ENCODE measurements at regions not wholly inside any gene's neighbourhood (a gene's known extent, or its start where the extent isn't known, plus 50 kb on each side); places are given as distances from the start of the nearest gene placed in this dataset.

DNA sequence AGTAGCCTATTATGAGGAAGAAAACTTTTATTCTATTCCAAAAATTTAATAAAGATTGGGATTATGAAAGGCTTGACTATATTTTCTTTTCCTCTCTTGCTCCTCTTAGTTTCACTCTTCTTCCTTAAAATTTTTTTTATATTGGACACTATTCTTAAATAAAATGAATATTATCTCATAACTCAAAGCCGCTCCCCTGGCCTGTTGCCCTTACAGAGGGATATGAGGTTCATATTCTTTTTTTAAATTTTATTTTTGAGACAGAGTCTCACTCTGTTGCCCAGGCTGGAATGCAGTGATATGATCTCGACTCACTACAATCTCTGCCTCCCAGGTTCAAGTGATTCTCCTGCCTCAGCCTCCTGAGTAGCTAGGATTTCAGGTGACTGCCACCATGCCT lies 106.8 kb upstream of the MPDZ start:
- ChIA-PET POLR2A (no interaction called here), CTCF (no interaction called here)

DNA sequence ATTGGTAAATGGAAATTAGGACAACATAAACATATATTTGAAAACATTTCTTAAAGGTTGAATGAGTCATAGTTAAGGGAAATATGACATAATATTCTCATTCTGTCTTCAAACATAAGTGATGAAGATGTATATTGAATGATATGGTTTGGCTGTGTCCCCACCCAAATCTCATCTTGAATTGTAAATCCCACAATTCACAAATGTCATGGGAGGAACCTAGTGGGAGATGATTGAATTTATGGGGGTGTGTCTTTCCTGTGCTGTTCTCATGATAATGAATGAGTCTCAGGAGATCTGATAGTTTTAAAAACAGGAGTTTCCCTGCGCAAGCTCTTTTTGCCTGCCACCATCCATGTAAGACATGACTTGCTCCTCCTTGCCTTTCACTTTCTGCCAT lies 104.4 kb upstream of the MPDZ start:
- ChIA-PET CTCF (no interaction called here), POLR2A (no interaction called here)

DNA sequence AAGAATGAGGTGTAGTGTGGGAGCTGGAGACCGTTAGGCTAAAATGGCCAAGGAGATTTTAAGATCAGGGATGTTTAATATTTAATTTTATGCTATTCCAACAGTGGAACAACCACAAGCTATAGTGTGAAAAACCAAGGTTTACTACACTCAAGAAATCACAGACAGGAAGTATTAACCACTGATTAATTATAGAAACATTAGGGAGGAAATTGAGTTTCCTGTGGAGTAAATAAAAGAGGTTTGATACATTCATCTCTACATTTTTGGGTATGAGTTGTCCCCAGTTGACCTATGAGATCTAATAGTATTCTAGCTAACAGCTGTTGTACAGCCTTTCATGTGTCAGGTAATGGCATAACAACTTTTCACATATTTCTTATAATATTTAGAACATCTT lies 103.7 kb upstream of the MPDZ start:
- POLR2A ChIA-PET, result interaction anchor here (0.6 kb wide), 1 partner anchor 12 kb away, joined by 3 read pairs; no protein-coding TSS in a partner anchor
- CTCF ChIA-PET, result no interaction called here

DNA sequence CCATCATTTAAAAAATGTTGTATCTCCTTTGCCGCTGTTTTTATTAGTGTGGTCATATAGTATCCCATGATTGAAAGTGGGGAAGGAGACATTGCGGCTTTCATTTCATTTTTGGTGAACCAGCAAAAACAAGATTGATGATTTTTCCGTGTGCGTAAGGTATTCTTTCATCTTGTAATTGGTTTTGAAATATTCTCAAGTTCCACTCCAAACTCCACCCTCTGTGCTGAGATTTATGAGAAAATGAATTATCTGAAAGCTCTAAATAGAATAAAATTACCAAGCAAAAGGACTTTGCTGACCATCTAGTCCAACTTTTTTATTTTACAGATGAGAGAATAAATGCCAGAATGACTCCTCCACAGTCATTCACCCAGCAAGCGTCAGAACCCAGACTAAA lies 103.1 kb upstream of the MPDZ start:
- POLR2A ChIA-PET, result interaction anchor here (0.6 kb wide), 1 partner anchor 11 kb away, joined by 3 read pairs; no protein-coding TSS in a partner anchor
- CTCF ChIA-PET, result no interaction called here

DNA sequence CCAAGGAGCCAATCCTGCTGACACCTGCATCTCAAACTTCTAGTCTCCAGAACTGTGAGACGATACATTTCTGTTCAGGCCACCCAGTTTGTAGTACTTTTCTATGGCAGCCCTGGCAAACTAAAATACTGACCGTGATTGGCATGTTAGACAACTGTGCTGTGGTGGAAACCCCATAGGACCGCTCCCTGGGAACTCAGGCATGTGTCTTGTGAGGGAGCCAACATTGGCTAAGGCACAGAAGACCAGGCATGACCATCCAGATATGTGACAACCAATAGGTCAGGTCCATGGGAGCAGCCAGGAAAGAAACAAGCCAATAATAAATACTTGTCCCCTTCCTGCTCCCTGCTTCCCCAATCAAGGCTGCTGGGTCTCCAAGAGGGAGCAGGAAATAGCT lies 101.4 kb upstream of the MPDZ start:
- CTCF ChIA-PET, result no interaction called here
- POLR2A ChIA-PET, result no interaction called here

DNA sequence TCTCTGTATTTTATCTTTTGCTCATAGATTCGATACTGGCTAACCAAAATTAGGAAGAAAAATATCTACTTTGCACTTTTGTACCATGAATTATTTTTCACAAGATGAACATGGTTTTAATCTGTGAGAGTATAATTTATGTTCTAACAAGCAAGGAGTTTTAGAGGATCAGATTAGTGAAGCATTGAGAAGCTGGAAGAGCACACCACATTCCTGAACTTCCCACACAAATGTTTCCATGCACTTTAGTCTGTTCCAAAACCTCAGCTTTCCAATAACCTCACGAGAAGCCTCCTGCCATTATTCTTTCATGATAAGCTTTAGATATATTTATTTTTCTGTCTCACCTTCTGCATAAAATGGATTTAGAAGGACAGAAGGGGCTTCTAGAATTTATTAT lies 98.7 kb upstream of the MPDZ start:
- CTCF ChIA-PET, result no interaction called here
- POLR2A ChIA-PET, result no interaction called here

DNA sequence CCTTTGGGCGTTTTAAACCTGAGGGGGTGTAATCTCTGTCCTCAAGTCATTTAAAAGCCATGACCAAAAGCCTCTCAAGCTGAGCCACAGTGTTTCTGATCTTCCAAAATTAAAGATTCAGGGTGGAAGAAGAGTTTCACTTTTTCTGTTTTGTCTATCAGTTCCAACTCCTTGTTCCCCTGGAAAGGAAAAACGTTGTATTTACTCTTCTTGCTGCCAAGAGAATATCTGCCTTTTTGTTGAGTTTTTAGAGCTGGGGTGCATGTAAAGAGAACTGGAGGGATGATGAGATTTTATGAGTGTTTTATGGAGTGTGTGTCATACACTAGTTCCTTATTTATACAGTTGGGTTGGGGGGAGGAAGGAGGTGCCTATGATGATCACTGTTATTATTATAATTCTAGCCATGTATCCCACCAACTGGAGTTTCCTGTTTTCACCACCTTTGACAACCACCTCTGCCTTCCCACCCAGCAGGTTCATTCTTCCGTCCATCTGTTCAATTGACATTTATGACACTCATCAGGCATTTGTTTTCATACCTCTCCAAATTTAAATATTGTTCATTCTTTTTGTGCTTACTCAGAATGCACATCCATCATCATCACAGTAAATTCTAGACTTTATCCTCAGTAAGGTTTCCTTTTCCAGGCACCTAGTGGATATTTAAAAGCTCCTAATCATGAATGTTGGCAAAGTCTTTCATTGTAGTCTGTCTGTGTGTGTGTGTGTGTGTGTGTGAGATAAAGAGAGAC lies 97.9 kb upstream of the MPDZ start:
- ChIA-PET CTCF (no interaction called here), POLR2A (no interaction called here)

DNA sequence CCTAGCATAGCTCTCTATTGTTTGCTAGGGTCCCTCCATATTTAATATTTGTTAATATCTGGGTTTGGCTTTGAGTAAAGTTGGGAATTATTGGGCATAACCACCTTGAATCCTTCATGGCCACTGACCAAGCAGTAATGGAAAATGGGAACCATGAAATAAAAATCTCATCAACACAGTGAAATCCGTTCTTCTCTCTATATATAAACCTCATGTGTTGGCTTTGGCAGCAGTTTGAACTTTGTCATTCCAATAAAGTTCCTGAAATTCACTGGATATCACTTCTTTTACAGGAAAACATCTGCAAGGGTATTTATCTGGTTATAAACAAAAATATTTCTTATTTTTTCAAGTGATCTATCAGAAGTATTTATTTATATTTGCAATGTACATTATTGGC lies 93.0 kb upstream of the MPDZ start:
- ChIA-PET CTCF (no interaction called here), POLR2A (no interaction called here)

DNA sequence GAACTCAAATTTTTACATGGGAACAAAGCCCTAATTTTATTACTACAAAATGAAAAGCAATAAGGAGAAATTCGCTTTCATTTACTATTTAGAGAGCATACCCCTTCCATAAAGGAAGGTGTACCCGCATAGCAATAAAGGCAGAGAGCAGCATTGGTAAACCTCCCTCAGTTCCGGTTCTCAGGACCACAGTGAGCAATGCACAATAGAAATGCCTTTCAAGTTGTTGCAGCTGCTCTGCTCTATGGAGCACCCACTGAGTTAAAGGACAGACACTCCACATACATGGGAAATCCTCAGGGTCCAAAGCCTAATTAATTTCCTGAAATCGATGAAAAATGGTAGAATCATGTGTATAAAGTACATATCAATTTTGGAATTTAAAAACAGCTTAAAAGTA lies 89.9 kb upstream of the MPDZ start:
- POLR2A ChIA-PET, result no interaction called here
- CTCF ChIA-PET, result no interaction called here

DNA sequence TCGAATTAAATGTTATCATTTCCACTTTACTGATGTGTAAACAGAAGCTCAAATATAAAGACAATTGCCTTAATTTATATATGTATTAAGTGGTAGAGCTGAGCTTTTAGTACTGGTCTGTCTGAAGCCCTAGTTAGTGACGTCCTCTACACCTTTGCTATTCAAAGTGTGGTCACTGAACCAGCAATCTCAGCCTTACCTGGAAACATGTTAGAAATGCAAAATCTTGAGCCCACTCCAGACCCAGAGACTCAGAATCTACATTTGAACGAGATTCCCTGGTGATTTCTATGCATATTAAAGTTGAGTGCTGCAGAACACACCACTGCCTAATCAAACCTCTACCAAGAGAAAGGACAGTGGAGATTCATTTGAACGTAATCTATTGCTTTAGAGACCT lies 88.3 kb upstream of the MPDZ start:
- CTCF ChIA-PET, result no interaction called here
- POLR2A ChIA-PET, result no interaction called here

DNA sequence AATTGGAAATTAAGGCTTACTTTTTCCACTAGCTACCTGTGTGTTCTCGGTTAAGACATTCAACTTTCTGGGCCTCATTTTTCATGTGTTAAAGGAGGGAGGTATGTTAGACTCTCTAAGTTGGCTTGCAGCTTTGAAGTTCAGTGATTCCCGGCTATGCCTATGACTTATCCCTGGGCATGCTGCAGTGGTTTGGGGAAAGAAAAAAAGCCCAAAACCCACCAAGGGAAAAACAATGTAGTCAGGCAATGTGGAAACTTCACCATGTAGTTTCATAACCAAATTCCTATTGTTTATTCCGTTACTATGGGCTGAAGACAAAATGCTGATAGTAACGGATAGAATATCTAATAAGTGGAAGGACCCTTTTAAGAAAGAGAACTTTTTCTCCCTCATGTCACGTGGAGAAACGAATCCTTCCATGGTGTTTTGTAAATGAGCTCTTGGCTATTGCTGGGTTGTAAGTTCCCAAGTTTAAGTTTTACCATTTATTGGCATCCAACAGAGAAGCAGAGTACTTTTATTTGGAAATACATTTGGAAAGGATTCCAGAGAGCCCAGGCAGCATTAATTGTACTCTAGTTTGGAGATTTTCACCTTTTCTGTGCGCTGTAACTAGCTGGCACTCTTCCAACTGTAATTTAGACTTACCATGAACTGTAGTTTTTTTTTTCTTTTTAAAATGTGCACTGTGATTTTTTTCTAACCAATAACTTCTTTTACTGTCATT lies 84.9 kb upstream of the MPDZ start:
- ChIA-PET POLR2A (no interaction called here), CTCF (interaction anchor here (0.6 kb wide), 1 partner anchor 738 kb away, joined by 3 read pairs; no protein-coding TSS in a partner anchor)

DNA sequence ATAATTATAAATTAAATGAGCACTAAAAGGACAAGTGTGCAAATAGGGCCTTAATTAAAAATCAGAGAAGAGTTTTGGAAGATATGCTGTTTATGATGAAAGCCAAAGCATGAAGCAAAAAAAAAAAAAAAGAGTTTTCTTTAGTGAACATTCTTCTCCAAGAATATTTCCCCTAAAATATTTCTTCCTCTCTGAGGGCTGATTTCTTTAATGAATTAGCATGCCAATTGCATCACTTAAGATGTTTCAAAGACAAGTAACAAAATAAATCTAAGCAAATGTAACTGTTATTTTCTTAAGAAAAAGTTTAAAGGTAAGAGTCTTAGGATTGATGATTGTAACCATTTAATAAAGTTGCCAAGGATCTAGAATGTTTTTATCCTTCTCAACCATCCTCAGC lies 81.6 kb upstream of the MPDZ start:
- POLR2A ChIA-PET, result no interaction called here
- CTCF ChIA-PET, result no interaction called here

DNA sequence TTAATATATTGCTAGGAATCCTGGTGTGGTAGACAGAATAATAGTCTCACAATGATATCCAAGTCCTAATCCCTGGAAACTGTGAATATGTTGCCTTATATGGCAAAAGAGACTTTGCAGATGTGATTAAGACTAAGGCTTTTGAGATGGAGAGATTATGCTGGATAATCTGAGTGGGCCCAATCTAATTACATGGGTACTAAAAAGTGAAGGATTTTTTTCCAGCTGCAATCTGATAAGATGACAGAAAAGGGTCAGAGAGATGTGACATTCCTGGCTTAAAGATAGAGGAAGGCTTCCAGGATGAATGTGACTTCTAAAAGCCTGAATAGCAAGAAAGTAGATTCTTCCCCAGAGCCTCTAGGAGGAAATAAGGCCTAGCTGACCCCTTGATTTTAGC lies 80.7 kb upstream of the MPDZ start:
- POLR2A ChIA-PET, result no interaction called here
- CTCF ChIA-PET, result no interaction called here

DNA sequence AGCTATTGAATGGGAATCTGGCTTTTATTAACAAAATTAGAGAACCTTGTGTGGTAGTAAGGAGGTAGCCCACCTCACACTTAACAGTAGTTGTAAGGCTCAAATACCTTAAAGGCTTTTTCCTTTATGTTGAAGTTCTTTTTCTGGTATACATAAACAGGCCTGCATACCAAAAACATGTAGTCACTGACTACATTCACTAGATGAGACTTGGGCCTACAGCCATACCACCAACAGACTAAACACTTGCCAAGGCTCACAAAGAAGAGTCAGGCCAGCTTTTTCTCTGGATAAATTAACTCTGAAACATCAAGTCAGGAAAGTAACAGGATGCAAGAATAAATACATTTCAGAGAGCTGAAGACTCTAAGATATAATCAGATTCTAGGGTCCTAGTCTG lies 78.6 kb upstream of the MPDZ start:
- CTCF ChIA-PET, result no interaction called here
- POLR2A ChIA-PET, result no interaction called here

DNA sequence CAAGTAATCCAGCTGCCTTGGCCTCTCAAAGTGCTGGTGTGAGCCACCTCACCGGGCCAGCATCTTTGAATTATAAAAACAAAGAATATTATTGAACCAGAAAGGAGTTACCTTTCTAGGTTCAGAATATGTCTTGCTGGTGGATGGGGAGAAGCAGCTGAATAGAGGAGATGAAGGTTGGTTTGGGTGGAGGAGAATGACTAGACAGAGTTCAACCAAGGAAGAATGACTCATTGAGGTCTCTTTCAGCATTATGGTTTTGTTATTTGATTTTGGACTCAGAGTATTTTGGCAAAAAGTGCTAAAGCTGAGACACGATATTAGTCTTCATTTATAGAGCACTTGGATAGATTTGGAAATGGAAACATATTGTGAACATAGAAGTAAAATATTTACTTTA lies 75.2 kb upstream of the MPDZ start:
- POLR2A ChIA-PET, result no interaction called here
- CTCF ChIA-PET, result no interaction called here

DNA sequence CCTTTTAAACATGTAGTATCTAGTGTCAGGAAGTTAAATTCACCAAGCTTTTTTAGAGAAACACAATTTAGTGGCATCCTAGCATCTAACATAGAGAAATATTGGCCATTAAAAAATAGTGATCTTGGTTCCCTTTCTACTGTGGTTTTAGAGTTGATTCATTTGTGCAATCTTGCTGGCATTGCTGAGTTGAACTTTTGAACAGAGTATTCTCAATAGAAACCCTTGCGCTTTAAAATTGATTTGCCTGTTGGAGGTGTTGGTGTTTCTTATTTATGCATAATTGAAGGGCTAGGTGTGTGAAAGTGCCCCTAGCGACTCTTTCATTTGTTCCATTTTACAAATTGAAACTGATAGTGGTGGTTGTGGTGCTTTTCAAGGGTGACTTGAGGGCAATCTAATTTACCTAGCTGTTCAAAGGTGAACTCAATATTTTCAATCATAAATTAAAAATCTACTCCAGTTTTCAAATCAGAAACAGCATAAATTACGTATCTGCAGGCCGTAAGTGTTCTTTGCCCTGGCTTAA lies 73.0 kb upstream of the MPDZ start:
- CTCF ChIA-PET, result no interaction called here
- POLR2A ChIA-PET, result no interaction called here

DNA sequence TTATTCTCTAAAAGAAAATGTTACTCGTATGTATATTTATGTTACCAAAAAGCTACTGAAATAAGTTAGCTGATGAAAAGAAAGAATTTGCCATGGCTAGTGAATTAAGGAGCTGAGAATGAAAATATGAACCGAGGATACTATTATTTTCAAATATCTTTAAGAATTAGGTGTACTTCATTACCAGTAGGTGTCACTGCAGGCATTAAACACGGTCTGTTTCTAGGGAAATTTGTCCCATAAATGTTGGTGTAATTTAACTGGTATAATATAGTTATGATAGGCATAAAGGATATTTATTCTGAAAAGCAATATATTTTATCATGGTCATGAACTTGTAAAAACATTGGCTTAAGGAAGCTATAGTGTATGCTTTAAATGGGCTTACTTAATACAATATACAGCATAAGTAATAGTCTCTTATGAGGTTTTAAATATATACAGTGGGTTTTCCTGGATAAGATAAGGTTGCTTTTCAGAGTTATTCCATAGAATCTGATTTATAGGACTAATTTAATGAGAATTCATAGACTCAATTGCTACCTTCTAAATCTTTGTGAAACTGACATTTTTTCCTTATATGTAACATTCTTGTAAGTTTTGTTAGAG lies 72.4 kb upstream of the MPDZ start:
- POLR2A ChIA-PET, result no interaction called here

DNA sequence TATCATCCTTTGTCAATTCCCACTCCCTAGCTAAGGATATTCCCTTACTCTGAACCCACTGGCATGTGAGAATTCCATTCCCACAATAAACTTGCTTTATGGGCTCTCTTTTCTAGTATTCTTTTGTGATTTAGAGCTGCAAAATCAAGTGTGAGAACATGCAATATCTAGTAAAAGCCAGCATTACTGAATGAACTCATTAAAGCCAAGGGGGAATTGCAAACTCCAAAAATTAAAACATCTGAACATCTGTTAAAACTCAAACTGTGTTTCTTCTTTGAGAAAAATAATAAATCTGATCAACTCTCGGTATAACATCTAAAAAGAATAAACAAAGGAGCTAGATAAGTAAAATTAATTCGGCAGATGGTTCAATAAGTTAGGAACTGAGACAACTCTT lies 53.1 kb upstream of the MPDZ start:
- POLR2A ChIA-PET, result no interaction called here
- CTCF ChIA-PET, result no interaction called here

More for the DNA sequence above, 72.4 kb upstream of the MPDZ start:
- CTCF ChIA-PET, result no interaction called here

DNA sequence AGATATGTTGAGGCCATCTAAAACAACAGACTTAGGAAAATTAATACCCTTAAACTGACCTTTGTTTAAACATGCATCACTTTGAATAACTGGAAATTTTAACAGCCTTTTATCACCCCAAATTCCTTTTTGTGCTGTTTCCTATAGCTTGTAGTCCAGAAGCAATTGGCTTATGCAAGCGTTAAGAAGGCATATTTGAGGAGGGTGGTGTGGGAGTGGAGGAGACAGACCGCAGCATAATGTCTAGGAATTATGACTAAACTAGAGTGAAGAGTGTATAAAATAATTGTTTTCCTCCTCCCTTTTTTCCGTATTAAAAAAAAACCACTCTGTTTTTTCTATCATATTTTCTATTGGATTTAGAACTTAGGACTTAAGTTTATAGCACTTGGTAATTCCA lies 51.8 kb upstream of the MPDZ start:
- ChIA-PET CTCF (no interaction called here), POLR2A (no interaction called here)

DNA sequence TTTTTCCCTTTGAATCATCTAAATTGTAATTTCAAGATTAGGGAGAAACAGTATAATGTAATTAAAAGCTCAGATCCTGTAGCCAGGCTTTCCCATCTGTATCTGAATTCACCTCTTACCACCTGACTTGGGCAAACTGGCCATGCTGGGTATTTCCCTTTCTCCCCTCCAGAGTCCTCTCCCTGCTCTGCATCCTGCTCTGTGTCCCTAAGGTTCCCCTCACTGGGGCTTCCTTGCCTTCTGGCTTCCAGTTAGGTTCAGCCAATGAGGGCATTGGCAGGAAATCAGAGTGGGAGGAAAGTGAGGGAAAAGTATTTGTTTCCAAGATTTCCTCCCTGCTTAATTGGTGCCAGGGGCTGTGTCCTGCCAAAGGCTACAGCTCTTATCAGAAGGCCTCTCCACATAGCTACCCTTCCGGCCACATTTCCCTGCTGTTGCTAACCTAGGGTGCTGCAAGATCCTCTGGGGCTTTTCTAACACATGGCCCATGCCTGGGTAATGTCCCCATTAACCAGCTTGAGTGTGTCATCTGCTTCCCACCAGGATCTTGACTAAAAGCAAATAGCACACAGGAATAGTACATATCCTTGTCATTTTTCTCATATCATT lies 51.0 kb upstream of the MPDZ start:
- CTCF ChIA-PET, result no interaction called here
- POLR2A ChIA-PET, result no interaction called here

Data from activated CD8-positive, alpha-beta memory T cell treated with anti-CD3 and anti-CD28 coated beads for 36 hours (primary cell).